IMR-90 (cell line): ENCODE measurements at regions not wholly inside any gene's neighbourhood (a gene's known extent, or its start where the extent isn't known, plus 50 kb on each side); places are given as distances from the start of the nearest gene placed in this dataset.

Experiments
- ATAC-seq: fragments of 200-7000 bp; cut with Tn5 transposase; 2 replicates; pipeline ENCODE4 v1.9.1; 2020; ENCODE audit warnings: low read depth, mild to moderate bottlenecking, moderate library complexity
- BruUV-seq: library from RNA; stranded (reverse); fragments of 400-500 nt; replicated peaks from 2 replicates; lab custom pipeline; 2021; lab: Mats Ljungman, UMichigan
- CTCF ChIA-PET: fragments of 300-600 bp; formaldehyde crosslinking; extraction: SDS; loops from one replicate; lab custom pipeline; 2021; ENCODE audit warnings: antibody characterized with exemption; lab: Yijun Ruan, JAX
- POLR2A ChIA-PET: fragments of 300-600 bp; sonication (Branson Sonifier 250); formaldehyde crosslinking; loops from one replicate; lab custom pipeline; 2022; ENCODE audit warnings: antibody characterized with exemption; ENCODE audit not compliant: unreplicated experiment; lab: Charles Lee
- DNase-seq: peaks from one replicate; pipeline ENCODE4 v3.0.0; 2013
- H2AFZ ChIP-seq: replicated peaks from 2 replicates; pipeline ENCODE3; 2013; ENCODE audit warnings: low read length, mild to moderate bottlenecking; ENCODE audit not compliant: poor library complexity
- H2AK5ac ChIP-seq: 2 replicates; pipeline ENCODE4 v1.6.1; 2013; ENCODE audit warnings: low read depth, low read length, inconsistent platforms
- H2AK9ac ChIP-seq: replicated peaks from 2 replicates; pipeline ENCODE3; 2013; ENCODE audit warnings: mild to moderate bottlenecking, low read depth, low read length, moderate library complexity; ENCODE audit not compliant: poor library complexity
- H2BK120ac ChIP-seq: 2 replicates; pipeline ENCODE4 v1.6.1; 2013; ENCODE audit warnings: low read depth, low read length, inconsistent platforms
- H2BK15ac ChIP-seq: 3 replicates; pipeline ENCODE4 v1.6.1; 2013; ENCODE audit warnings: low read depth, low read length, inconsistent platforms
- H2BK20ac ChIP-seq: 2 replicates; pipeline ENCODE4 v1.6.1; 2013; ENCODE audit warnings: low read depth, mild to moderate bottlenecking, inconsistent platforms, low read length, moderate library complexity
- H2BK5ac ChIP-seq: 2 replicates; pipeline ENCODE4 v1.6.1; 2013; ENCODE audit warnings: mild to moderate bottlenecking, low read depth, low read length, inconsistent platforms; ENCODE audit not compliant: poor library complexity, severe bottlenecking
- H3K14ac ChIP-seq: replicated peaks from 2 replicates; pipeline ENCODE4 v1.6.1; 2013; ENCODE audit warnings: low read depth, low read length, inconsistent platforms
- H3K18ac ChIP-seq: 2 replicates; pipeline ENCODE4 v1.6.1; 2013; ENCODE audit warnings: low read depth, low read length, control low read depth
- H3K23ac ChIP-seq: 2 replicates; pipeline ENCODE4 v1.6.1; 2013; ENCODE audit warnings: low read depth, low read length, inconsistent platforms
- H3K27ac ChIP-seq: 2 replicates; pipeline ENCODE4 v1.5.1; 2013; ENCODE audit warnings: mild to moderate bottlenecking, control low read depth, low read length; ENCODE audit not compliant: insufficient read depth
- H3K27me3 ChIP-seq: 2 replicates; pipeline ENCODE4 v1.6.1; 2013; ENCODE audit warnings: low read length; ENCODE audit not compliant: control insufficient read depth, insufficient read depth
- H3K36me3 ChIP-seq: 2 replicates; pipeline ENCODE4 v1.6.1; 2013; ENCODE audit warnings: low read length, mixed read lengths; ENCODE audit not compliant: control insufficient read depth, insufficient read depth
- H3K4ac ChIP-seq: 2 replicates; pipeline ENCODE4 v1.6.1; 2013; ENCODE audit warnings: low read depth, low read length, inconsistent platforms
- H3K4me1 ChIP-seq: 2 replicates; pipeline ENCODE4 v1.6.1; 2013; ENCODE audit warnings: low read length, mixed read lengths; ENCODE audit not compliant: control insufficient read depth, insufficient read depth
- H3K4me2 ChIP-seq: 2 replicates; pipeline ENCODE4 v1.6.1; 2013; ENCODE audit warnings: low read depth, mild to moderate bottlenecking, control low read depth, low read length, moderate library complexity
- H3K4me3 ChIP-seq: 2 replicates; pipeline ENCODE4 v1.5.1; 2013; ENCODE audit warnings: low read depth, mild to moderate bottlenecking, control low read depth, low read length, moderate library complexity; ENCODE audit not compliant: insufficient read depth
- H3K56ac ChIP-seq: 2 replicates; pipeline ENCODE4 v1.6.1; 2013; ENCODE audit warnings: low read length, inconsistent platforms; ENCODE audit not compliant: insufficient read depth; ENCODE audit errors: extremely low read depth
- H3K79me1 ChIP-seq, 2 experiments: 2 replicates each; pipeline ENCODE4 v1.6.1; 2013; ENCODE audit warnings: low read length in 2 of 2, inconsistent platforms in 1 of 2, low read depth in 1 of 2
- H3K9ac ChIP-seq: 2 replicates; pipeline ENCODE4 v1.6.1; 2013; ENCODE audit warnings: low read depth, low read length, control low read depth
- H3K9me1 ChIP-seq: 2 replicates; pipeline ENCODE4 v1.6.1; 2013; ENCODE audit warnings: low read length, inconsistent platforms; ENCODE audit not compliant: insufficient read depth
- H3K9me3 ChIP-seq: 2 replicates; pipeline ENCODE4 v1.6.1; 2013; ENCODE audit warnings: low read length; ENCODE audit not compliant: control insufficient read depth, insufficient read depth
- H4K20me1 ChIP-seq: 2 replicates; pipeline ENCODE4 v1.6.1; 2013; ENCODE audit warnings: low read length, inconsistent platforms; ENCODE audit not compliant: insufficient read depth
- H4K5ac ChIP-seq: 2 replicates; pipeline ENCODE4 v1.6.1; 2013; ENCODE audit warnings: mild to moderate bottlenecking, low read depth, low read length, control low read depth
- H4K8ac ChIP-seq, 2 experiments: 2 replicates each; pipeline ENCODE4 v1.6.1; 2013; ENCODE audit warnings: low read depth in 2 of 2, low read length in 2 of 2, control low read depth in 1 of 2, inconsistent platforms in 1 of 2
- H4K91ac ChIP-seq: 2 replicates; pipeline ENCODE4 v1.6.1; 2013; ENCODE audit warnings: low read depth, low read length, inconsistent platforms; ENCODE audit not compliant: insufficient read depth
- CEBPB ChIP-seq: IDR thresholded peaks from 2 replicates; pipeline ENCODE4 v1.6.1; 2012; ENCODE audit warnings: low read depth, low read length, improper control_type of control experiment
- CHD1 ChIP-seq: IDR thresholded peaks from 2 replicates; pipeline ENCODE4 v1.6.1; 2012; ENCODE audit warnings: low read depth, low read length, improper control_type of control experiment
- FOS ChIP-seq: fragments of 150-350 bp; IDR thresholded peaks from 2 replicates; pipeline ENCODE4 v1.6.1; 2016; ENCODE audit warnings: low read depth, low read length
- MAZ ChIP-seq: IDR thresholded peaks from 2 replicates; pipeline ENCODE4 v1.6.1; 2012; ENCODE audit warnings: low read depth, mild to moderate bottlenecking, low read length, improper control_type of control experiment, moderate library complexity, borderline replicate concordance
- POLR2A ChIP-seq: IDR thresholded peaks from 2 replicates; pipeline ENCODE4 v1.6.1; 2012; ENCODE audit warnings: mild to moderate bottlenecking, low read depth, low read length
- WGBS, 2 experiments: methylation state at CpG; one replicate each; pipeline versions ENCODE4 v1.1.5 to v1.1.7; 2013; ENCODE audit warnings: missing lambda C conversion rate in 2 of 2; ENCODE audit not compliant: insufficient read length in 1 of 2; ENCODE audit errors: extremely low coverage in 2 of 2; 5-methylcytosine and 5-hydroxymethylcytosine counted together
- dilution Hi-C: fragments of 300-500 bp; cut with HindIII; formaldehyde crosslinking; loops from one replicate; pipeline ENCODE4 v1.14.3; 2018; ENCODE audit warnings: low sequenced_read_pairs; ENCODE audit not compliant: unreplicated experiment
- in situ Hi-C: fragments of 300-500 bp; cut with MboI; formaldehyde crosslinking; loops from 3 replicates; pipeline ENCODE4 v1.14.3; 2019; ENCODE audit warnings: low sequenced_read_pairs, inconsistent platforms, mixed read lengths
- intact Hi-C: fragments of 100-400 bp; cut with micrococcal nuclease; formaldehyde crosslinking; loops from 2 replicates; pipeline ENCODE4 v1.10.0; 2022
- TF ChIP-seq, protein P1 (sequence below): fragments of 150-350 bp; IDR thresholded peaks from 2 replicates; pipeline ENCODE4 v1.6.1; 2017; ENCODE audit warnings: mild to moderate bottlenecking, antibody characterized with exemption, low read length, low read depth
- TF ChIP-seq, protein P2 (sequence below): fragments of 150-350 bp; IDR thresholded peaks from 2 replicates; pipeline ENCODE4 v1.6.1; 2016; ENCODE audit warnings: low read depth, mild to moderate bottlenecking, low read length, moderate library complexity, borderline replicate concordance

DNA sequence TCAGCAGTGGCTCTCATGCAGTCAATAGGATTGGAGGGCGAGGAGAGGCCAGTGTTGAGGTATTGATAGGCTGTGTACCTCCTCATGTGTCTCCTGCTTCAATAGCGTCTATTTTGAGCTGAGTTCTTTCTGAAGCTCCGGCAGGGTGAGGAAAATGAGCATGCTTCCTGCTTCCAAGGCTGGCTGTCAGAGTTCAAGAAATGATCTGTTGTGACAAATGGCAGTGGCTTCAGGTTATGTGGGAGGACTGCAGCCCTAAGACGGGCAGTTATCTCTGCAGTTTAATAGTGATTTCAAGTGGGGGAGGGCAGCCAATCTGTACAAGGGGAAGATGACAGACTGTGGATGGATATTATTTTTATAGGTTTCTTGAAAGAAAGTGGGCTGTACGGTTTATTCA is 54.0 kb upstream of the CXCL14 start:
- Histone ChIP-seq H4K20me1 (no peaks in the 10 kb centered on the region), H3K79me1 (no peaks in the 10 kb centered on the region), H4K5ac (no peak overlapping the region), H2BK5ac (no peak overlapping the region), H4K91ac (no peak overlapping the region), H3K18ac (no peak overlapping the region), H3K27me3 (no peaks in the 10 kb centered on the region; the same call in 1 of the 2 replicates), H4K8ac (no peak overlapping the region), H2AFZ (no peak overlapping the region), H3K9me1 (no peaks in the 10 kb centered on the region), H2AK5ac (no peak overlapping the region), H3K4ac (no peak overlapping the region), H3K9ac (no peak overlapping the region), H3K56ac (no peak overlapping the region), H2BK120ac (no peak overlapping the region), H2AK9ac (no peak overlapping the region), H3K9me3 (no peaks in the 10 kb centered on the region), H2BK20ac (no peak overlapping the region), H3K23ac (no peak overlapping the region), H3K14ac (no peak overlapping the region), H3K4me3 (no peak overlapping the region), H3K4me1 (no peaks in the 10 kb centered on the region), H3K36me3 (no peaks in the 10 kb centered on the region), H3K27ac (no peak overlapping the region), H2BK15ac (no peak overlapping the region), H3K4me2 (no peak overlapping the region)
- BruUV-seq: no TSS peak
- ChIA-PET CTCF (no interaction called here), POLR2A (no interaction called here)
- no peak for TF ChIP-seq MAZ
- no peak for TF ChIP-seq CHD1
- no peak for TF ChIP-seq POLR2A
- TF ChIP-seq CEBPB: no peak
- no peak for TF ChIP-seq FOS
- TF ChIP-seq, protein P1, sequence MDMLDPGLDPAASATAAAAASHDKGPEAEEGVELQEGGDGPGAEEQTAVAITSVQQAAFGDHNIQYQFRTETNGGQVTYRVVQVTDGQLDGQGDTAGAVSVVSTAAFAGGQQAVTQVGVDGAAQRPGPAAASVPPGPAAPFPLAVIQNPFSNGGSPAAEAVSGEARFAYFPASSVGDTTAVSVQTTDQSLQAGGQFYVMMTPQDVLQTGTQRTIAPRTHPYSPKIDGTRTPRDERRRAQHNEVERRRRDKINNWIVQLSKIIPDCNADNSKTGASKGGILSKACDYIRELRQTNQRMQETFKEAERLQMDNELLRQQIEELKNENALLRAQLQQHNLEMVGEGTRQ: no peak
- TF ChIP-seq, protein P2, sequence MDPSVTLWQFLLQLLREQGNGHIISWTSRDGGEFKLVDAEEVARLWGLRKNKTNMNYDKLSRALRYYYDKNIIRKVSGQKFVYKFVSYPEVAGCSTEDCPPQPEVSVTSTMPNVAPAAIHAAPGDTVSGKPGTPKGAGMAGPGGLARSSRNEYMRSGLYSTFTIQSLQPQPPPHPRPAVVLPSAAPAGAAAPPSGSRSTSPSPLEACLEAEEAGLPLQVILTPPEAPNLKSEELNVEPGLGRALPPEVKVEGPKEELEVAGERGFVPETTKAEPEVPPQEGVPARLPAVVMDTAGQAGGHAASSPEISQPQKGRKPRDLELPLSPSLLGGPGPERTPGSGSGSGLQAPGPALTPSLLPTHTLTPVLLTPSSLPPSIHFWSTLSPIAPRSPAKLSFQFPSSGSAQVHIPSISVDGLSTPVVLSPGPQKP: no peak
- ATAC-seq: no peak
- dilution Hi-C loops (no loop called here), in situ Hi-C loops (no loop called here), intact Hi-C loops (no loop called here)
- no peak for DNase-seq
- 17% methylated on average over 4 of the region's 5 CpGs; no CpG with 5 or more reads in 1 of the 2 experiments for WGBS, 2 experiments
